Fibroblast of villous mesenchyme (primary cell): ENCODE measurements at regions not wholly inside any gene's neighbourhood (a gene's known extent, or its start where the extent isn't known, plus 50 kb on each side); places are given as distances from the start of the nearest gene placed in this dataset.
"Not testable (repeated sequence)": the region's sequence is repeated elsewhere in the genome, so short reads cannot be mapped to it uniquely, and the experiment has no call there.

ENCODE experiments used
- DNase-seq: peaks from one replicate; pipeline ENCODE4 v3.0.0-alpha.2; 2010; ENCODE audit warnings: low read depth
- H3K4me3 ChIP-seq: 2 replicates; pipeline ENCODE4 v1.5.1; 2011; ENCODE audit warnings: low read depth, mild to moderate bottlenecking, low read length
- TF ChIP-seq, protein P1 (sequence below): IDR thresholded peaks from 2 replicates; pipeline ENCODE4 v1.5.1; 2012; ENCODE audit warnings: low read depth, mild to moderate bottlenecking, low read length; ENCODE audit not compliant: insufficient read depth

DNA sequence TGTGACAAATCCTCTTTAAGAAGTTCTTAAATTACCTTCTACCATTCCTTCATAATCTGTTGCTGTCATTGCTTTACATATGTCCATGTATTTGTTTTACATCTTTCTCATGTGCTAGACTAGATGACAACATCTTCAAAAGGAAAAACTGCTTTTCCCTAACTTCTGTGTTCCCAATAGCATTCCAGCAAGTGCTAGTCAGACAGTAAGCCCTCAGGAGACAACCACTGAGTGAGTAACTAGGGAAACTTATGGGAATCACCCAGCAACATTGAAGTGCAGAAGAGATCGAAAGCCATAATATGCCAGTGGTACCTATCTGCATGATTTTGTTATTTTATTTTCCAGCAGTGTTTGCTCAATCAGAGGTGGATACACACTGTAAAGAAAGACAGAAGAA, 889.7 kb upstream of the API5 start:
- no peak for DNase-seq
- TF ChIP-seq, protein P1, sequence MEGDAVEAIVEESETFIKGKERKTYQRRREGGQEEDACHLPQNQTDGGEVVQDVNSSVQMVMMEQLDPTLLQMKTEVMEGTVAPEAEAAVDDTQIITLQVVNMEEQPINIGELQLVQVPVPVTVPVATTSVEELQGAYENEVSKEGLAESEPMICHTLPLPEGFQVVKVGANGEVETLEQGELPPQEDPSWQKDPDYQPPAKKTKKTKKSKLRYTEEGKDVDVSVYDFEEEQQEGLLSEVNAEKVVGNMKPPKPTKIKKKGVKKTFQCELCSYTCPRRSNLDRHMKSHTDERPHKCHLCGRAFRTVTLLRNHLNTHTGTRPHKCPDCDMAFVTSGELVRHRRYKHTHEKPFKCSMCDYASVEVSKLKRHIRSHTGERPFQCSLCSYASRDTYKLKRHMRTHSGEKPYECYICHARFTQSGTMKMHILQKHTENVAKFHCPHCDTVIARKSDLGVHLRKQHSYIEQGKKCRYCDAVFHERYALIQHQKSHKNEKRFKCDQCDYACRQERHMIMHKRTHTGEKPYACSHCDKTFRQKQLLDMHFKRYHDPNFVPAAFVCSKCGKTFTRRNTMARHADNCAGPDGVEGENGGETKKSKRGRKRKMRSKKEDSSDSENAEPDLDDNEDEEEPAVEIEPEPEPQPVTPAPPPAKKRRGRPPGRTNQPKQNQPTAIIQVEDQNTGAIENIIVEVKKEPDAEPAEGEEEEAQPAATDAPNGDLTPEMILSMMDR, result no peak
- no peak overlapping the region for H3K4me3 ChIP-seq

DNA sequence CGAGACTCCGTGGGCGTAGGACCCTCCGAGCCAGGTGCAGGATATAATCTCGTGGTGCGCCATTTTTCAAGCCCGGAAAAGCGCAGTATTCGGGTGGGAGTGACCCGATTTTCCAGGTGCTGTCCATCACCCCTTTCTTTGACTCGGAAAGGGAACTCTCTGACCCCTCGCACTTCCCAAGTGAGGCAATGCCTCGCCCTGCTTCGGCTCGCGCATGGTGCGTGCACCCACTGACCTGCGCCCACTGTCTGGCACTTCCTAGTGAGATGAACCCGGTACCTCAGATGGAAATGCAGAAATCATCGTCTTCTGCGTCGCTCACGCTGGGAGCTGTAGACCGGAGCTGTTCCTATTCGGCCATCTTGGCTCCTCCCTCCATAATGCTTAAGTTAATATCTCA, 876.9 kb upstream of the API5 start:
- H3K4me3 ChIP-seq, DNase-seq: not testable (repeated sequence)

DNA sequence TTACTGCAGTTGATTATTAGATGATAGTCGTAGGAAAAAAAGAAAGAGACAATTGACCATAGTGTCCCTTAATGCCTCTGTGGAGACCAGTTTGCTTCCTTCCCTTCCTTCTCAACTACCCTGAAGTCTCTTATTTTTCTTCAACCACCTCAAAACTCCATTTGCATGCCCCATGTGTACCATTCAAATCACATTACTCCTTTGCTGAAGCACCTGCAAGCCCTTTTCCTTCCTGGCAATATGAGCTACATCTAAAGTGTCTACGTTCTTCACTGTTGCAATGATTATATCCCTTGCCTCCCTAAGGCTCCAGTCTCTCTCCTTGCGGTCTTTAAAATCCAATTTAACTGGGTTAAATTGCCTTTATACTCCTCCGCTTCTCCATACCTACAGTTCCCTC, 867.4 kb upstream of the API5 start:
- TF ChIP-seq, protein P1, result no peak
- no peak overlapping the region for H3K4me3 ChIP-seq
- DNase-seq, result no peak

DNA sequence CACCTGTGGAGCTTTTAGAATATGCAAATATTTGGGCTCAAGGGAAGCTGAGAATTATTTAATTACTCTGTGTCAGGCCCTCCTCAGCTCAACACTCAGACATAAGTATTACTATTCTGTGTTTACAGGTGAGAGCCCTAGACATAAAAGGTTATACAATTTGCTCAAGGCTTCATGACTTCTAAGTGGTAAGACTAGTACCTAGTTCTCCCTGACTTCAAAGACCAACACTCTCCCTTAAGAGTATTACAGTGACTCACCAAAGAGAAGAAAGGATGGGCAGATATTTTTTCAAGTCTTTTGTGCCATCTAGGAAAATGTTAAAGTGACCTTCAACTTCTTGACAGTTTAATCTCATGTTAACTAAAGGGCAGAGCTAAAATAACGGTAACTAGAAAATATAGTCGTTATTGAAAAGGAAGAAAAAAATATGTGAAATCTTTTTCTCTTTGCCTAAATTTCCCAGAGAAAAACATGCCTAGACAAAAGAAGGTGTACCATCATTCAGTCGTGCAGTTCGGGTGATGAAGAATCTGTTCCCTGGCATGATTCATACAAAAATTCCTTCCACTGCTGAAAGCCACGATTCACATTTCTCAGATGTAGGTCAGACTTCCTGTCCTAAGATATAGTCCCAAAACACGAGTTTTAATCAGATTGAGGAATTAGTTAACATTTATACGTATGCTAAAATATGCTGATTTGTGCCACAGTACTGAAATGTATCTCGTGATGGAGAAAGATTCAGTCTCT, 849.1 kb upstream of the API5 start:
- H3K4me3 ChIP-seq, result no peak overlapping the region
- TF ChIP-seq, protein P1, result no peak
- DNase-seq, result peak; percentile 7

DNA sequence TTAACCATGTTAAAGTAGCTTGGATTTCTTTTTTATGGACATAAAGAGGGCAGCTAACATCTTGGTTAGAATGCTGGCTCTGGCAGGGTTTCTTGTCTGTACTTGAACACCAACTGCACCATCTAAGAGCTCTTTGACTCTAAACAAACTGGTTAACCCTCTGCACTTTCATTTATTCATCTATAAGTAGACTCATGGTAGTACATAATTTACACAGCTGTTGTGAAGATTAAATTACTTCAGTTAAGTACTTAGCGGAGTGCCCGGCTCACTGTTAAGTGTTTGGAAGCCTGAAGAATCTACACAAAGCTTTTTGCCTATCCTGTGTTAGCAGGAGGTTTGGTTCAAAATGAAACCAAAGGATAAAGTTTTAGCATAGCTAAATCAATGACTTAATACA, 846.2 kb upstream of the API5 start:
- DNase-seq, result no peak
- TF ChIP-seq, protein P1, result no peak
- H3K4me3 ChIP-seq, result no peak overlapping the region

DNA sequence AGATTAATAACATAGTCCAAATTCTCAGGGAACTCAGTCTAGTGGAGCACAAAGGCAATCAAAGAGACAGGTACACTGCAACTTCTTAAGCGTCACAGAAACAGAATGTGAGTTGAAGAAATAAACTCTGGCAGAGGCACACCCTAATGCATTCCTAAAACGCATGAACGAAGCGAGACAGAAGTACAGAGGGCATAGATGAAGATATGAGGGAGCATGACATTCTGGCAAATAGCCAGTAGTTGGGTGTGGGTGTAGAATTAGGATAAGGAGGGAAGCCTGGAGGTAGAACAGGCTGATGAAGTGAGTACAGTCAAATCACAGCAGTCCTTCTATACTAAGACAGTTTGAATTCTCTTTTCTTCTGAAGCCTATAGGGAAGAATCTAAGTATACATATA, 838.7 kb upstream of the API5 start:
- no peak overlapping the region for H3K4me3 ChIP-seq
- no peak for DNase-seq
- TF ChIP-seq, protein P1, result no peak

DNA sequence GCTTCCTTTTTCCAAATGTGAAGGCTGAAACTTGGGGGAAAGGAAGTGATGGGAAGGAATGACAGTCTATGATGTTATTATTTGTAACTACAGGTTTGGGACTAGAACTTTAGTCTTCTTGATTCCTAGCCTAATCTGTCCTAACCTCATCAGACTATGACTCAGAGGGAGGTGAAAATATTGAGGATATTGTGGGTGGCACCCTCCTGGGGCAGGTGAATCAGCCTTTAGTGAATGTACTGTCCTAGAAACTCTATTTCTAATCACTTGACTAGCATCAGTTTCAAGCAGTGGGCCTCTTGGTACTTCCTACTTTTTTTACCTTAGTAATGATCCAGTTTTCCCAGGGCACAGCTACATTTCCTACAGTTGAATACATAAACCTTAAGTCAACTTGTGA, 829.0 kb upstream of the API5 start:
- H3K4me3 ChIP-seq, result no peak overlapping the region
- no peak for DNase-seq
- TF ChIP-seq, protein P1, result no peak
